Left forelimb (tissue), 1 donor: ENCODE measurements at regions not wholly inside any gene's neighbourhood (a gene's known extent, or its start where the extent isn't known, plus 50 kb on each side); places are given as distances from the start of the nearest gene placed in this dataset.

Experiments used
- DNase-seq: peaks from one replicate; pipeline ENCODE4 v3.0.0-alpha.2; 2018; ENCODE audit warnings: low spot score

- DNase-seq = no peak
These were observed 230.5 kb downstream of the IDS start for GRCh38 chrX:149274516-149275105.

GRCh38 chrX:149272690-149273463, 232.2 kb downstream of the IDS start:
- no peak for DNase-seq

- DNase-seq = no peak
These were observed 237.0 kb downstream of the IDS start for GRCh38 chrX:149267878-149268813.

GRCh38 chrX:149262086-149262485, 243.0 kb downstream of the IDS start:
- DNase-seq = no peak

GRCh38 chrX:149259241-149259640, 245.9 kb downstream of the IDS start:
- DNase-seq = no peak

GRCh38 chrX:149255860-149256259, 249.2 kb downstream of the IDS start:
- no peak for DNase-seq

- no peak for DNase-seq
These were observed 257.0 kb downstream of the IDS start for GRCh38 chrX:149248073-149248625.

GRCh38 chrX:149230689-149231088, 274.4 kb downstream of the IDS start:
- DNase-seq = no peak

GRCh38 chrX:149223854-149224253, 281.3 kb downstream of the IDS start:
- no peak for DNase-seq

GRCh38 chrX:149222040-149222439, 283.1 kb downstream of the IDS start:
- DNase-seq = no peak

GRCh38 chrX:149221230-149221629, 283.9 kb downstream of the IDS start:
- DNase-seq = no peak

GRCh38 chrX:149213264-149213663, 291.8 kb downstream of the IDS start:
- no peak for DNase-seq

GRCh38 chrX:149208307-149208706, 296.8 kb downstream of the IDS start:
- no peak for DNase-seq

GRCh38 chrX:149207518-149207917, 297.6 kb downstream of the IDS start:
- no peak for DNase-seq

GRCh38 chrX:149205937-149206336, 299.2 kb downstream of the IDS start:
- no peak for DNase-seq

- DNase-seq = no peak
These were observed 300.0 kb downstream of the IDS start for GRCh38 chrX:149205081-149205480.

GRCh38 chrX:149199734-149200133, 305.4 kb downstream of the IDS start:
- DNase-seq = no peak

- no peak for DNase-seq
These were observed 305.9 kb downstream of the IDS start for GRCh38 chrX:149198980-149199732.

GRCh38 chrX:149185087-149185486, 320.0 kb downstream of the IDS start:
- DNase-seq = no peak

GRCh38 chrX:149161435-149162088, 343.5 kb downstream of the IDS start:
- DNase-seq = no peak

GRCh38 chrX:149157976-149158375, 347.1 kb downstream of the IDS start:
- DNase-seq = no peak
